ENCODE measurements at regions not wholly inside any gene's neighbourhood (a gene's known extent, or its start where the extent isn't known, plus 50 kb on each side); places are given as distances from the start of the nearest gene placed in this dataset.

- no peak for TF ChIP-seq EZH2phosphoT487 (IDR thresholded peaks at IDR 0.05; ENCODE audit: low read depth)
- TF ChIP-seq CTCF (IDR thresholded peaks at IDR 0.05; ENCODE audit: low read depth, low read length): no peak
- H3K79me2 ChIP-seq (ENCODE audit: low read length): no peaks in the 10 kb centered on the region
- H3K27ac ChIP-seq (ENCODE audit: low read length): no peak overlapping the region
- H3K27me3 ChIP-seq (ENCODE audit: low read depth, low read length): no peaks in the 10 kb centered on the region
- H3K4me3 ChIP-seq (ENCODE audit: low read length): no peak overlapping the region
- no peak overlapping the region for H3K4me2 ChIP-seq (ENCODE audit: low read length)
- peaks cover 25% of the 10 kb centered on the region for H3K4me1 ChIP-seq (ENCODE audit: low read length)
- H3K9me3 ChIP-seq (ENCODE audit: insufficient read depth, low read length): peaks cover 2% of the 10 kb centered on the region; the same call in 1 of the 2 replicates
- peaks cover 5% of the 10 kb centered on the region for H3K36me3 ChIP-seq (replicated peaks; ENCODE audit: low read depth, low read length)
- no peaks in the 10 kb centered on the region for H4K20me1 ChIP-seq (ENCODE audit: insufficient read depth, low read length)
- H2AFZ ChIP-seq (ENCODE audit: low read depth, low read length): no peak overlapping the region
- H3K9ac ChIP-seq (ENCODE audit: low read length): no peak overlapping the region
Observed at GRCh38 chr3:117557464-117558090, 848.0 kb downstream of the TUSC7 start.

GRCh38 chr3:117558681-117559080 is 849.1 kb downstream of the TUSC7 start:
- Histone ChIP-seq H3K27ac (ENCODE audit: low read length) (no peak overlapping the region), H3K79me2 (ENCODE audit: low read length) (no peaks in the 10 kb centered on the region), H3K4me3 (ENCODE audit: low read length) (no peak overlapping the region), H3K4me2 (ENCODE audit: low read length) (no peak overlapping the region), H3K9me3 (ENCODE audit: insufficient read depth, low read length) (peaks cover 2% of the 10 kb centered on the region; the same call in 1 of the 2 replicates), H3K27me3 (ENCODE audit: low read depth, low read length) (no peaks in the 10 kb centered on the region), H4K20me1 (ENCODE audit: insufficient read depth, low read length) (no peaks in the 10 kb centered on the region), H3K4me1 (ENCODE audit: low read length) (peaks cover 15% of the 10 kb centered on the region), H2AFZ (ENCODE audit: low read depth, low read length) (no peak overlapping the region), H3K9ac (ENCODE audit: low read length) (no peak overlapping the region), H3K36me3 (replicated peaks; ENCODE audit: low read depth, low read length) (peaks cover 5% of the 10 kb centered on the region)
- TF ChIP-seq CTCF (IDR thresholded peaks at IDR 0.05; ENCODE audit: low read depth, low read length) (no peak), EZH2phosphoT487 (IDR thresholded peaks at IDR 0.05; ENCODE audit: low read depth) (no peak)

GRCh38 chr3:117562000-117562399 is 852.4 kb downstream of the TUSC7 start:
- Histone ChIP-seq H3K79me2 (ENCODE audit: low read length) (no peaks in the 10 kb centered on the region), H3K9me3 (ENCODE audit: insufficient read depth, low read length) (no peaks in the 10 kb centered on the region), H3K9ac (ENCODE audit: low read length) (no peak overlapping the region), H3K4me3 (ENCODE audit: low read length) (no peak overlapping the region), H3K27me3 (ENCODE audit: low read depth, low read length) (no peaks in the 10 kb centered on the region), H3K4me1 (ENCODE audit: low read length) (peaks cover 10% of the 10 kb centered on the region), H4K20me1 (ENCODE audit: insufficient read depth, low read length) (no peaks in the 10 kb centered on the region), H3K4me2 (ENCODE audit: low read length) (no peak overlapping the region), H3K36me3 (replicated peaks; ENCODE audit: low read depth, low read length) (no peaks in the 10 kb centered on the region), H3K27ac (ENCODE audit: low read length) (no peak overlapping the region), H2AFZ (ENCODE audit: low read depth, low read length) (no peak overlapping the region)
- no peak for TF ChIP-seq EZH2phosphoT487 (IDR thresholded peaks at IDR 0.05; ENCODE audit: low read depth)
- TF ChIP-seq CTCF (IDR thresholded peaks at IDR 0.05; ENCODE audit: low read depth, low read length): no peak

- H3K9ac ChIP-seq (ENCODE audit: low read length): no peak overlapping the region
- H3K36me3 ChIP-seq (replicated peaks; ENCODE audit: low read depth, low read length): no peaks in the 10 kb centered on the region
- no peaks in the 10 kb centered on the region for H3K27me3 ChIP-seq (ENCODE audit: low read depth, low read length)
- H2AFZ ChIP-seq (ENCODE audit: low read depth, low read length): no peak overlapping the region
- H3K4me2 ChIP-seq (ENCODE audit: low read length): no peak overlapping the region
- no peak overlapping the region for H3K27ac ChIP-seq (ENCODE audit: low read length)
- H3K9me3 ChIP-seq (ENCODE audit: insufficient read depth, low read length): no peaks in the 10 kb centered on the region
- H3K79me2 ChIP-seq (ENCODE audit: low read length): no peaks in the 10 kb centered on the region
- no peaks in the 10 kb centered on the region for H4K20me1 ChIP-seq (ENCODE audit: insufficient read depth, low read length)
- peaks cover 5% of the 10 kb centered on the region; the same call in 1 of the 2 replicates for H3K4me1 ChIP-seq (ENCODE audit: low read length)
- TF ChIP-seq EZH2phosphoT487 (IDR thresholded peaks at IDR 0.05; ENCODE audit: low read depth) (no peak), CTCF (IDR thresholded peaks at IDR 0.05; ENCODE audit: low read depth, low read length) (no peak)
- no peak overlapping the region for H3K4me3 ChIP-seq (ENCODE audit: low read length)
Observed at GRCh38 chr3:117563063-117563462, 853.5 kb downstream of the TUSC7 start.

All from OCI-LY3 (cell line).